Neural cell (in vitro differentiated cells): ENCODE measurements at regions not wholly inside any gene's neighbourhood (a gene's known extent, or its start where the extent isn't known, plus 50 kb on each side); places are given as distances from the start of the nearest gene placed in this dataset.

Source experiments
- H2AFZ ChIP-seq: fragments of 200-600, 300-800 bp; sonication (generic), shearing (Covaris generic); 2 replicates; pipeline ENCODE4 v1.6.0; 2014; ENCODE audit warnings: low read depth, mild to moderate bottlenecking, antibody characterized with exemption, low read length, moderate library complexity
- H3F3A ChIP-seq: fragments of 200-600 bp; shearing (Covaris generic); 2 replicates; pipeline ENCODE4 v1.6.1; 2016; ENCODE audit warnings: mild to moderate bottlenecking, moderate library complexity, mixed read lengths, antibody characterized with exemption, low read length; ENCODE audit not compliant: insufficient read depth, poor library complexity, severe bottlenecking
- H3K27ac ChIP-seq: fragments of 200-600, 300-800 bp; sonication (generic), shearing (Covaris generic); 2 replicates; pipeline ENCODE4 v1.5.1; 2014; ENCODE audit warnings: mild to moderate bottlenecking, low read length, moderate library complexity
- H3K27me3 ChIP-seq: fragments of 300-800, 200-600 bp; sonication (generic), shearing (Covaris generic); 2 replicates; pipeline ENCODE4 v1.6.0; 2014; ENCODE audit warnings: mild to moderate bottlenecking, low read depth, low read length, moderate library complexity; ENCODE audit not compliant: insufficient read depth
- H3K36me3 ChIP-seq: fragments of 300-800, 200-600 bp; sonication (generic), shearing (Covaris generic); 2 replicates; pipeline ENCODE4 v1.5.1; 2014; ENCODE audit warnings: mild to moderate bottlenecking, antibody characterized with exemption, low read length, moderate library complexity; ENCODE audit not compliant: insufficient read depth
- H3K4me2 ChIP-seq: fragments of 300-800, 200-600 bp; sonication (generic), shearing (Covaris generic); 2 replicates; pipeline ENCODE4 v1.6.0; 2014; ENCODE audit warnings: mild to moderate bottlenecking, low read length
- H3K4me3 ChIP-seq: fragments of 300-800, 200-600 bp; sonication (generic), shearing (Covaris generic); 2 replicates; pipeline ENCODE4 v1.5.1; 2014; ENCODE audit warnings: mild to moderate bottlenecking, low read length, moderate library complexity
- H3K79me2 ChIP-seq: fragments of 200-600 bp; shearing (Covaris generic); replicated peaks from 2 replicates; pipeline ENCODE4 v1.6.0; 2014; ENCODE audit warnings: mild to moderate bottlenecking, low read length, moderate library complexity; ENCODE audit not compliant: insufficient read depth
- H3K9ac ChIP-seq: fragments of 300-800, 200-600 bp; sonication (generic), shearing (Covaris generic); 2 replicates; pipeline ENCODE4 v1.6.1; 2016; ENCODE audit warnings: mild to moderate bottlenecking, low read length, mixed read lengths
- H3K9me2 ChIP-seq: fragments of 200-600 bp; shearing (Covaris generic); 2 replicates; pipeline ENCODE4 v1.6.1; 2016; ENCODE audit warnings: mild to moderate bottlenecking, low read length, mixed read lengths; ENCODE audit not compliant: insufficient read depth
- H3K9me3 ChIP-seq: fragments of 200-600, 300-800 bp; sonication (generic), shearing (Covaris generic); 2 replicates; pipeline ENCODE4 v1.6.1; 2016; ENCODE audit warnings: mild to moderate bottlenecking, mixed run types, low read length, moderate library complexity, mixed read lengths
- H4K20me1 ChIP-seq: fragments of 200-600 bp; shearing (Covaris generic); 2 replicates; pipeline ENCODE4 v1.6.1; 2016; ENCODE audit warnings: mild to moderate bottlenecking, mixed run types; ENCODE audit not compliant: insufficient read depth
- EP300 ChIP-seq: fragments of 450-650 bp; conservative IDR thresholded peaks from 2 replicates; pipeline ENCODE4 v1.6.1; 2014; ENCODE audit warnings: antibody characterized with exemption, mild to moderate bottlenecking, moderate library complexity; ENCODE audit not compliant: poor library complexity, severe bottlenecking
- EZH2 ChIP-seq: fragments of 200-600, 300-800 bp; shearing (Covaris generic), sonication (generic); IDR thresholded peaks from 2 replicates; pipeline ENCODE4 v1.6.1; 2014; ENCODE audit warnings: antibody characterized with exemption, low read length, borderline replicate concordance, mild to moderate bottlenecking; ENCODE audit not compliant: insufficient read depth, poor library complexity, severe bottlenecking
- MXI1 ChIP-seq: fragments of 450-650 bp; conservative IDR thresholded peaks from 2 replicates; pipeline ENCODE4 v1.6.1; 2014; ENCODE audit warnings: antibody characterized with exemption, mild to moderate bottlenecking; ENCODE audit not compliant: poor library complexity, severe bottlenecking
- POLR2AphosphoS5 ChIP-seq: IDR thresholded peaks from 2 replicates; pipeline ENCODE4 v1.6.1; 2012
- RAD21 ChIP-seq: fragments of 450-650 bp; conservative IDR thresholded peaks from 2 replicates; pipeline ENCODE4 v1.6.1; 2014; ENCODE audit warnings: antibody characterized with exemption, mild to moderate bottlenecking, moderate library complexity
- SMC3 ChIP-seq: fragments of 450-650 bp; conservative IDR thresholded peaks from 2 replicates; pipeline ENCODE4 v1.6.1; 2014; ENCODE audit warnings: antibody characterized with exemption, mild to moderate bottlenecking, moderate library complexity; ENCODE audit not compliant: poor library complexity
- TAF1 ChIP-seq: IDR thresholded peaks from 2 replicates; pipeline ENCODE4 v1.6.1; 2012; ENCODE audit warnings: low read depth
- TF ChIP-seq, protein P1 (sequence below): IDR thresholded peaks from 2 replicates; pipeline ENCODE4 v1.6.1; 2012; ENCODE audit warnings: borderline replicate concordance
- TF ChIP-seq, protein P2 (sequence below): fragments of 450-650 bp; IDR thresholded peaks from 2 replicates; pipeline ENCODE4 v1.5.1; 2014; ENCODE audit warnings: antibody characterized with exemption, mild to moderate bottlenecking, moderate library complexity; ENCODE audit not compliant: poor library complexity, severe bottlenecking

DNA sequence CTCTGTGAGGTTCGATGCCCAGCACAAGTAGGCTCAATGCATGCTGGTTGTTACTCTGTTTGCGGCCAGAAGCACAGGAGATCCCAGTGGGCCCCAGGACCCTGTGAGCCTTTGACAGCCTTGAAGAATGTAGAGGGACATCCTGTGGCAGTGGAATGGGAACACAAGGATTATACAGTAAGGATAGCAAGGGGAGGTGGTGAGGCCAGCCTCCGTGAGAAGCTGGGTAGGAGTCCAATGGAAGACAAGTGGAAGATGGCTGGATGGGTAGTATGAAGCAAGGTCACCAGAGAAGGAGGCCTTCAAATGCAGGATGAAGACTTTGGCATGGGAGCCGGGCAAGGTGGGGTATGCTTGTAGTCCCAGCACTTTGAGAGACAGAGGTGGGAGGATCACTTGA is 622.9 kb upstream of the CDH4 start:
- TF ChIP-seq TAF1 = no peak
- no peak for TF ChIP-seq EZH2
- no peak for TF ChIP-seq EP300
- TF ChIP-seq, protein P1, sequence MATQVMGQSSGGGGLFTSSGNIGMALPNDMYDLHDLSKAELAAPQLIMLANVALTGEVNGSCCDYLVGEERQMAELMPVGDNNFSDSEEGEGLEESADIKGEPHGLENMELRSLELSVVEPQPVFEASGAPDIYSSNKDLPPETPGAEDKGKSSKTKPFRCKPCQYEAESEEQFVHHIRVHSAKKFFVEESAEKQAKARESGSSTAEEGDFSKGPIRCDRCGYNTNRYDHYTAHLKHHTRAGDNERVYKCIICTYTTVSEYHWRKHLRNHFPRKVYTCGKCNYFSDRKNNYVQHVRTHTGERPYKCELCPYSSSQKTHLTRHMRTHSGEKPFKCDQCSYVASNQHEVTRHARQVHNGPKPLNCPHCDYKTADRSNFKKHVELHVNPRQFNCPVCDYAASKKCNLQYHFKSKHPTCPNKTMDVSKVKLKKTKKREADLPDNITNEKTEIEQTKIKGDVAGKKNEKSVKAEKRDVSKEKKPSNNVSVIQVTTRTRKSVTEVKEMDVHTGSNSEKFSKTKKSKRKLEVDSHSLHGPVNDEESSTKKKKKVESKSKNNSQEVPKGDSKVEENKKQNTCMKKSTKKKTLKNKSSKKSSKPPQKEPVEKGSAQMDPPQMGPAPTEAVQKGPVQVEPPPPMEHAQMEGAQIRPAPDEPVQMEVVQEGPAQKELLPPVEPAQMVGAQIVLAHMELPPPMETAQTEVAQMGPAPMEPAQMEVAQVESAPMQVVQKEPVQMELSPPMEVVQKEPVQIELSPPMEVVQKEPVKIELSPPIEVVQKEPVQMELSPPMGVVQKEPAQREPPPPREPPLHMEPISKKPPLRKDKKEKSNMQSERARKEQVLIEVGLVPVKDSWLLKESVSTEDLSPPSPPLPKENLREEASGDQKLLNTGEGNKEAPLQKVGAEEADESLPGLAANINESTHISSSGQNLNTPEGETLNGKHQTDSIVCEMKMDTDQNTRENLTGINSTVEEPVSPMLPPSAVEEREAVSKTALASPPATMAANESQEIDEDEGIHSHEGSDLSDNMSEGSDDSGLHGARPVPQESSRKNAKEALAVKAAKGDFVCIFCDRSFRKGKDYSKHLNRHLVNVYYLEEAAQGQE = no peak
- no peak for TF ChIP-seq MXI1
- TF ChIP-seq POLR2AphosphoS5 = no peak
- Histone ChIP-seq H4K20me1 (no peaks in the 10 kb centered on the region), H3K36me3 (no peaks in the 10 kb centered on the region), H3K9me3 (no peaks in the 10 kb centered on the region), H2AFZ (no peak overlapping the region), H3F3A (no peaks in the 10 kb centered on the region), H3K9me2 (no peaks in the 10 kb centered on the region), H3K4me2 (no peak overlapping the region), H3K79me2 (no peaks in the 10 kb centered on the region), H3K27ac (no peak overlapping the region), H3K4me3 (no peak overlapping the region), H3K9ac (no peak overlapping the region), H3K27me3 (no peaks in the 10 kb centered on the region)

DNA sequence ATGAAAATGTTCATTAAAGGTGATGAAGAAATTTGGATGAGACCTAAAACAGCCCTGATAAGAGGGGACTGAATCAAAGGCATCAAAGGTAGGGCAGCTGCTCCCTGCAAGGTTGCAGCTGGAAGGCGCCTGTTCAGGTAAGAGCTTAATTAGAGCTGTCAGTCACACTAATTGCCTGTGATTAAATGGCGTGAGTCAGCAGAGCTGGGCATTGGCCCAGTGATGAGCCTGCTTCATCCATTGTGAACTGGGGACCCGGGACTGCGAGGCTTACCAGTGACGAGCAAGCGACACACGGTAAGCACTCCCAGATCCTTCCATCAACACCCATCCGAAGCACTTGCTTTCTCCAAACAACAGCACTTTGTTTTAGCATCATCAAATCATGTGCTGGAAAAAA is 621.5 kb upstream of the CDH4 start:
- TF ChIP-seq MXI1 (no peak), EZH2 (no peak), TAF1 (no peak), EP300 (no peak), RAD21 (no peak), POLR2AphosphoS5 (no peak), SMC3 (no peak)
- TF ChIP-seq, protein P1 = no peak
- TF ChIP-seq, protein P2, sequence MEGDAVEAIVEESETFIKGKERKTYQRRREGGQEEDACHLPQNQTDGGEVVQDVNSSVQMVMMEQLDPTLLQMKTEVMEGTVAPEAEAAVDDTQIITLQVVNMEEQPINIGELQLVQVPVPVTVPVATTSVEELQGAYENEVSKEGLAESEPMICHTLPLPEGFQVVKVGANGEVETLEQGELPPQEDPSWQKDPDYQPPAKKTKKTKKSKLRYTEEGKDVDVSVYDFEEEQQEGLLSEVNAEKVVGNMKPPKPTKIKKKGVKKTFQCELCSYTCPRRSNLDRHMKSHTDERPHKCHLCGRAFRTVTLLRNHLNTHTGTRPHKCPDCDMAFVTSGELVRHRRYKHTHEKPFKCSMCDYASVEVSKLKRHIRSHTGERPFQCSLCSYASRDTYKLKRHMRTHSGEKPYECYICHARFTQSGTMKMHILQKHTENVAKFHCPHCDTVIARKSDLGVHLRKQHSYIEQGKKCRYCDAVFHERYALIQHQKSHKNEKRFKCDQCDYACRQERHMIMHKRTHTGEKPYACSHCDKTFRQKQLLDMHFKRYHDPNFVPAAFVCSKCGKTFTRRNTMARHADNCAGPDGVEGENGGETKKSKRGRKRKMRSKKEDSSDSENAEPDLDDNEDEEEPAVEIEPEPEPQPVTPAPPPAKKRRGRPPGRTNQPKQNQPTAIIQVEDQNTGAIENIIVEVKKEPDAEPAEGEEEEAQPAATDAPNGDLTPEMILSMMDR = no peak
- H3K9me3 ChIP-seq = no peaks in the 10 kb centered on the region

More for the DNA sequence above, 621.5 kb upstream of the CDH4 start:
- Histone ChIP-seq H3K27me3 (no peaks in the 10 kb centered on the region), H4K20me1 (no peaks in the 10 kb centered on the region), H3K9ac (no peak overlapping the region), H3K4me2 (no peak overlapping the region), H3F3A (no peaks in the 10 kb centered on the region), H3K4me3 (no peak overlapping the region), H2AFZ (no peak overlapping the region), H3K79me2 (no peaks in the 10 kb centered on the region), H3K36me3 (no peaks in the 10 kb centered on the region), H3K27ac (no peak overlapping the region), H3K9me2 (no peaks in the 10 kb centered on the region)
